HepG2 (cell line): ENCODE measurements at regions not wholly inside any gene's neighbourhood (a gene's known extent, or its start where the extent isn't known, plus 50 kb on each side); places are given as distances from the start of the nearest gene placed in this dataset.

ENCODE experiments used
- ATAC-seq: fragments of 200-7000 bp; cut with Tn5 transposase; 3 replicates; pipeline ENCODE4 v1.9.1; 2020; ENCODE audit warnings: mild to moderate bottlenecking, moderate library complexity
- BruUV-seq: library from RNA; stranded (reverse); fragments of 400-500 nt; replicated peaks from 2 replicates; lab custom pipeline; 2021; lab: Mats Ljungman, UMichigan
- CTCF ChIA-PET: fragments of 300-600 bp; formaldehyde crosslinking; extraction: SDS; loops from one replicate; lab custom pipeline; 2021; ENCODE audit warnings: low total read pairs, inconsistent platforms, low intra/inter-chr PET ratio; lab: Yijun Ruan, JAX
- POLR2A ChIA-PET: fragments of 350-600 bp; sonication (Branson Sonifier 250); formaldehyde crosslinking; loops from one replicate; lab custom pipeline; 2020; ENCODE audit warnings: antibody characterized with exemption, inconsistent platforms; lab: Yijun Ruan, JAX
- DNase-seq: peaks from one replicate; pipeline ENCODE4 v3.0.0-alpha.2; 2015; ENCODE audit warnings: low spot score
- FAIRE-seq: peaks from 3 replicates; lab custom pipeline; 2011; peaks lifted over from hg19 to GRCh38; lab: Jason Lieb, UNC
- H2AFZ ChIP-seq: one replicate; pipeline ENCODE4 v1.6.1; 2011; ENCODE audit warnings: low read length, inconsistent platforms
- H3K27ac ChIP-seq: fragments of 300-600 bp; 3 replicates; pipeline ENCODE4 v1.8.0; 2011; ENCODE audit warnings: mixed run types, mild to moderate bottlenecking, mixed read lengths, low read length, inconsistent platforms; ENCODE audit not compliant: insufficient read depth; ENCODE audit errors: extremely low read length
- H3K27me3 ChIP-seq, 2 experiments: fragments of 200-600 bp in 1 of 2; 2 replicates in 1 of 2; 3 replicates in 1 of 2; pipeline versions ENCODE4 v1.6.0 to v1.8.0; 2011; ENCODE audit warnings: low read length in 2 of 2, mild to moderate bottlenecking in 2 of 2, moderate library complexity in 2 of 2, inconsistent platforms in 1 of 2; ENCODE audit not compliant: insufficient read depth in 2 of 2, control insufficient read depth in 1 of 2
- H3K36me3 ChIP-seq, 2 experiments: fragments of 200-600 bp in 1 of 2; replicated peaks in 1 of 2; 2 replicates in 1 of 2; 3 replicates in 1 of 2; pipeline versions ENCODE4 v1.5.1 to v1.8.0; 2011; ENCODE audit warnings: low read length in 2 of 2, inconsistent platforms in 1 of 2; ENCODE audit not compliant: insufficient read depth in 2 of 2, control insufficient read depth in 1 of 2
- H3K4me1 ChIP-seq: 2 replicates; pipeline ENCODE4 v1.5.1; 2012; ENCODE audit warnings: low read length, inconsistent platforms; ENCODE audit not compliant: insufficient read depth
- H3K4me2 ChIP-seq: 2 replicates; pipeline ENCODE4 v1.6.0; 2011; ENCODE audit warnings: low read depth, low read length, inconsistent platforms
- H3K4me3 ChIP-seq, 3 experiments: fragments of 200-600 bp in 1 of 3; sonication (generic), shearing (Covaris generic) in 1 of 3; replicated peaks in 1 of 3; 2 replicates each; pipeline ENCODE4 v1.5.1; 2011 to 2016; ENCODE audit warnings: low read length in 3 of 3, inconsistent platforms in 2 of 3, low read depth in 2 of 3, mild to moderate bottlenecking in 2 of 3, control low read depth in 1 of 3, mixed read lengths in 1 of 3; ENCODE audit not compliant: insufficient read depth in 1 of 3
- H3K79me2 ChIP-seq: one replicate; pipeline ENCODE4 v1.6.1; 2011; ENCODE audit warnings: low read length, inconsistent platforms; ENCODE audit not compliant: insufficient read depth
- H3K9ac ChIP-seq: 2 replicates; pipeline ENCODE4 v1.6.0; 2011; ENCODE audit warnings: mild to moderate bottlenecking, low read depth, low read length, inconsistent platforms; ENCODE audit not compliant: insufficient read depth
- H3K9me3 ChIP-seq: 2 replicates; pipeline ENCODE4 v1.5.1; 2012; ENCODE audit warnings: mild to moderate bottlenecking, low read length
- H4K20me1 ChIP-seq: 2 replicates; pipeline ENCODE4 v1.6.0; 2011; ENCODE audit warnings: inconsistent platforms, mild to moderate bottlenecking, low read length, moderate library complexity; ENCODE audit not compliant: insufficient read depth
- ATF7 ChIP-seq, 2 experiments: fragments of 450-650 bp in 1 of 2; sonication (generic) in 1 of 2; formaldehyde crosslinking in 1 of 2; IDR thresholded peaks; 2 replicates each; pipeline versions ENCODE4 v1.4.0 to v1.6.1; 2016 to 2020; ENCODE audit warnings: antibody characterized with exemption in 1 of 2, mild to moderate bottlenecking in 1 of 2, missing genetic modification reagents in 1 of 2
- MED13 ChIP-seq: sonication (generic); formaldehyde crosslinking; IDR thresholded peaks from 2 replicates; pipeline ENCODE4 v1.5.0; 2020; ENCODE audit warnings: missing genetic modification reagents
- MED8 ChIP-seq: sonication (generic); formaldehyde crosslinking; IDR thresholded peaks from 2 replicates; pipeline ENCODE4 v1.8.1; 2023; ENCODE audit warnings: mild to moderate bottlenecking, missing genetic modification reagents; ENCODE audit not compliant: insufficient replicate concordance
- NAIF1 ChIP-seq: sonication (generic); formaldehyde crosslinking; IDR thresholded peaks from 2 replicates; pipeline ENCODE4 v1.5.0; 2020; ENCODE audit warnings: mild to moderate bottlenecking, missing genetic modification reagents, borderline replicate concordance
- SMARCC2 ChIP-seq: fragments of 450-650 bp; IDR thresholded peaks from 2 replicates; pipeline ENCODE4 v1.6.1; 2017; ENCODE audit warnings: antibody characterized with exemption, mild to moderate bottlenecking
- SOX5 ChIP-seq: IDR thresholded peaks from 2 replicates; pipeline ENCODE4 v1.6.1; 2016; ENCODE audit warnings: borderline replicate concordance
- SP2 ChIP-seq: sonication (generic); formaldehyde crosslinking; IDR thresholded peaks from 2 replicates; pipeline ENCODE4 v1.5.1; 2020; ENCODE audit warnings: mild to moderate bottlenecking, missing genetic modification reagents
- TFDP1 ChIP-seq: IDR thresholded peaks from 2 replicates; pipeline ENCODE4 v1.6.1; 2016; ENCODE audit warnings: missing compliant biosample characterization, missing genetic modification reagents, borderline replicate concordance
- TP53 ChIP-seq: sonication (generic); formaldehyde crosslinking; conservative IDR thresholded peaks from 2 replicates; pipeline ENCODE4 v1.4.0; 2020; ENCODE audit warnings: missing genetic modification reagents
- ZNF160 ChIP-seq: sonication (generic); formaldehyde crosslinking; IDR thresholded peaks from 2 replicates; pipeline ENCODE4 v1.8.0; 2022; ENCODE audit warnings: mild to moderate bottlenecking, inconsistent platforms, missing genetic modification reagents
- ZNF30 ChIP-seq: sonication (generic); formaldehyde crosslinking; IDR thresholded peaks from 2 replicates; pipeline ENCODE4 v1.5.0; 2020; ENCODE audit warnings: mild to moderate bottlenecking, missing genetic modification reagents
- ZNF761 ChIP-seq: sonication (generic); formaldehyde crosslinking; conservative IDR thresholded peaks from 2 replicates; pipeline ENCODE4 v1.4.0; 2020; ENCODE audit warnings: mild to moderate bottlenecking, missing genetic modification reagents
- WGBS: methylation state at CpG from one replicate; pipeline ENCODE4 v1.1.6; 2017; ENCODE audit warnings: low lambda C conversion rate; 5-methylcytosine and 5-hydroxymethylcytosine counted together
- in situ Hi-C: cut with HindIII; loops from 2 replicates; pipeline ENCODE4 v1.10.0; 2017; ENCODE audit warnings: low pct_unique_long_range_greater_than_20kb; ENCODE audit not compliant: extremely low pct_ligation_motif_present
- intact Hi-C: fragments of 100-400 bp; cut with micrococcal nuclease; formaldehyde crosslinking; loops from one replicate; pipeline ENCODE4 v1.10.0; 2022; ENCODE audit not compliant: unreplicated experiment
- TF ChIP-seq, protein P1 (sequence below): conservative IDR thresholded peaks from 2 replicates; pipeline ENCODE4 v1.6.1; 2018; ENCODE audit warnings: missing genetic modification reagents
- TF ChIP-seq, protein P2 (sequence below): sonication (generic); formaldehyde crosslinking; IDR thresholded peaks from 2 replicates; pipeline ENCODE4 v1.4.0; 2020; ENCODE audit warnings: missing genetic modification reagents

GRCh38 chr13:85436029-85436428 is 363.2 kb downstream of the SLITRK6 start:
- H3K9me3 ChIP-seq = no peaks in the 10 kb centered on the region
- H2AFZ ChIP-seq = no peak overlapping the region
- no peak for ATAC-seq
- no peak overlapping the region for H3K4me3 ChIP-seq
- no peak for DNase-seq
- intact Hi-C loops (no loop called here), in situ Hi-C loops (no loop called here)
- no peaks in the 10 kb centered on the region for H3K4me1 ChIP-seq
- ChIA-PET POLR2A (no interaction called here), CTCF (no interaction called here)
- no peak overlapping the region for H3K4me2 ChIP-seq
- no peaks in the 10 kb centered on the region for H3K27me3 ChIP-seq
- no peaks in the 10 kb centered on the region for H3K79me2 ChIP-seq
- H3K27ac ChIP-seq = no peak overlapping the region
- H3K9ac ChIP-seq = no peak overlapping the region
- FAIRE-seq = no peak
- no TSS peak for BruUV-seq
- H3K36me3 ChIP-seq = no peaks in the 10 kb centered on the region
- WGBS = 0% methylated on average over 1 of the region's 1 CpG
- TF ChIP-seq ZNF160 (CRISPR knock-in tag) = no peak
- TF ChIP-seq TP53 = no peak
- TF ChIP-seq, protein P1, sequence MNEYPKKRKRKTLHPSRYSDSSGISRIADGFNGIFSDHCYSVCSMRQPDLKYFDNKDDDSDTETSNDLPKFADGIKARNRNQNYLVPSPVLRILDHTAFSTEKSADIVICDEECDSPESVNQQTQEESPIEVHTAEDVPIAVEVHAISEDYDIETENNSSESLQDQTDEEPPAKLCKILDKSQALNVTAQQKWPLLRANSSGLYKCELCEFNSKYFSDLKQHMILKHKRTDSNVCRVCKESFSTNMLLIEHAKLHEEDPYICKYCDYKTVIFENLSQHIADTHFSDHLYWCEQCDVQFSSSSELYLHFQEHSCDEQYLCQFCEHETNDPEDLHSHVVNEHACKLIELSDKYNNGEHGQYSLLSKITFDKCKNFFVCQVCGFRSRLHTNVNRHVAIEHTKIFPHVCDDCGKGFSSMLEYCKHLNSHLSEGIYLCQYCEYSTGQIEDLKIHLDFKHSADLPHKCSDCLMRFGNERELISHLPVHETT (CRISPR knock-in tag) = no peak
- no peak for TF ChIP-seq TFDP1 (CRISPR knock-in tag)
- no peak for TF ChIP-seq SMARCC2
- TF ChIP-seq MED8 = no peak
- TF ChIP-seq MED13 (CRISPR knock-in tag) = no peak
- TF ChIP-seq, protein P2, sequence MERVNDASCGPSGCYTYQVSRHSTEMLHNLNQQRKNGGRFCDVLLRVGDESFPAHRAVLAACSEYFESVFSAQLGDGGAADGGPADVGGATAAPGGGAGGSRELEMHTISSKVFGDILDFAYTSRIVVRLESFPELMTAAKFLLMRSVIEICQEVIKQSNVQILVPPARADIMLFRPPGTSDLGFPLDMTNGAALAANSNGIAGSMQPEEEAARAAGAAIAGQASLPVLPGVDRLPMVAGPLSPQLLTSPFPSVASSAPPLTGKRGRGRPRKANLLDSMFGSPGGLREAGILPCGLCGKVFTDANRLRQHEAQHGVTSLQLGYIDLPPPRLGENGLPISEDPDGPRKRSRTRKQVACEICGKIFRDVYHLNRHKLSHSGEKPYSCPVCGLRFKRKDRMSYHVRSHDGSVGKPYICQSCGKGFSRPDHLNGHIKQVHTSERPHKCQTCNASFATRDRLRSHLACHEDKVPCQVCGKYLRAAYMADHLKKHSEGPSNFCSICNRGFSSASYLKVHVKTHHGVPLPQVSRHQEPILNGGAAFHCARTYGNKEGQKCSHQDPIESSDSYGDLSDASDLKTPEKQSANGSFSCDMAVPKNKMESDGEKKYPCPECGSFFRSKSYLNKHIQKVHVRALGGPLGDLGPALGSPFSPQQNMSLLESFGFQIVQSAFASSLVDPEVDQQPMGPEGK = no peak
- TF ChIP-seq ATF7 (IDR thresholded peaks at IDR 0.05) = no peak
- TF ChIP-seq ATF7 (CRISPR knock-in tag; IDR thresholded peaks at IDR 0.05) = no peak
- TF ChIP-seq SOX5 = no peak
- TF ChIP-seq ZNF30 = no peak
- no peak for TF ChIP-seq ZNF761
- TF ChIP-seq NAIF1 (CRISPR knock-in tag) = no peak
- no peak for TF ChIP-seq SP2 (CRISPR knock-in tag)
- H4K20me1 ChIP-seq = no peaks in the 10 kb centered on the region
